HG03432 (cell line): ENCODE measurements at regions not wholly inside any gene's neighbourhood (a gene's known extent, or its start where the extent isn't known, plus 50 kb on each side); places are given as distances from the start of the nearest gene placed in this dataset.

Source experiments
- ATAC-seq: cut with Tn5 transposase; IDR thresholded peaks from one replicate; pipeline ENCODE4 v1.9.1; 2021; ENCODE audit warnings: mild to moderate bottlenecking, moderate library complexity; ENCODE audit not compliant: unreplicated experiment

DNA sequence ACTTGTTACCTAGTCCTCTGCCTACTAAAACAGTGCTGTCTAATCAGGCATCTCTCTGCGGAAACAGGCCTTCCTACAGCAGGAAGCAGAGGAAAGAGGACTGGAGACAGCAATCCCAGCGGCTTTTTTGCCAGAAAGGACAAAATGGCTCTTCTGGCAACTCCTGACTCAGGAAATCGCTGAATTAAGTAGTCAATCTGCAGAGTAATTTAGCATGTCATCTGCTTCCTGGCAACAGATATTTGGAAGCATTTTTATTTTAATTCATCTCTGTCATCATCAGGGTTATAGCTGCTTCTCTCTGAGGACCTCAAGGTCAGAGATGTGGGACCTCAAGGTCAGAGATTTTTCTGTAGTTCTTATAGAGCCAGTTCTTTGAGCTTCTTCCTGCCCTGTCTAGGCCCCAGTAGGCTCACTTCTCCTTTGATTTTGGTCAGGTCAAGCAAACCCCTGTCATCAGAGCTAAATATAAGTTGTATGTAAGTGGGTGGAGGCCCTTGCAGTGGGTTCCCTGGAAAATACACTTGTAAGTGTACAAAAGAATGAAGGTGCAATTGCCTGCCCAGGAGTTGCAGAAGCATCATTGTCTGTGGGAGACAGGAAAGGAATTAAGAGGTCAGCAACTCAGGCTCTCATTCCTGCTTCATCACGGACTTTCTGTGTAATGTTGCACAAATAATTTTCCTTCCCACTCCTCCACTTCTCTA is 229.4 kb downstream of the ALDH8A1 start:
- no peak for ATAC-seq

DNA sequence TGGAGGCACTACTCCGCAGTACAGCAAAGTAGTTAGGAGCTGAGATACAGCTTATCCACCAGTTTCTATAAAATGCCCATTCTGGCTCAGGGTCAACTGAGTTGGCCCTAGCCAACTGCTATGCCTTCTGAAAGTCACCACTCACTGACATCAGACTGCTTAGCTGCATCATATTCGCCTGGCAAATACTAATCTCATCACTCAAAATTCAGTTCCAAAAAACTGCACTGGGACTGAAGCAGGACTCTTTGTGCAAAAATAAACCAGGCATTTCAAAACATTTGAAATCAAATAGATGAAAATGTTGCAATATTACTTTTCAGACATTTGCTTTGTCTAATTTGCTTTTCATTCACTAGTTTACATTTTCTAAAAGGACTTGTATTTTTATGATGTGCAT is 230.0 kb downstream of the ALDH8A1 start:
- no peak for ATAC-seq

DNA sequence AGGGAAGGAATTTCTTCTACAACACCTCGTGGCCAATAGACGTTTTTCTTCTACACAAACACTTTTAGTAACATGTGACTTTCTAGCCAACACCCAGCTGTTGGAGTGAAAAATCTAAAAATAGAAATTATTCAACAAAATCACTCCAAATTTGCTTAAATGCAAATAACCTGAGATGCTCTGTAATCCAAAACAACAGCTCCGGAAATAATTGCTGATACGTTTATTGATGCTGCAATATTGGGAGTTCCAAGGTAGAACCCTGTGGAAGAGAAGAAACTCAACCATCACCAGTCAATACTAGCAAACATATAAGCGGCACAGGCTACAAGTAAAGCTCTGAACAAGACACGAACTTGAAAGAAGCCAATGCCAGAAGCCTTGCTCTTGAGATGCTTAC is 230.6 kb downstream of the ALDH8A1 start:
- no peak for ATAC-seq

DNA sequence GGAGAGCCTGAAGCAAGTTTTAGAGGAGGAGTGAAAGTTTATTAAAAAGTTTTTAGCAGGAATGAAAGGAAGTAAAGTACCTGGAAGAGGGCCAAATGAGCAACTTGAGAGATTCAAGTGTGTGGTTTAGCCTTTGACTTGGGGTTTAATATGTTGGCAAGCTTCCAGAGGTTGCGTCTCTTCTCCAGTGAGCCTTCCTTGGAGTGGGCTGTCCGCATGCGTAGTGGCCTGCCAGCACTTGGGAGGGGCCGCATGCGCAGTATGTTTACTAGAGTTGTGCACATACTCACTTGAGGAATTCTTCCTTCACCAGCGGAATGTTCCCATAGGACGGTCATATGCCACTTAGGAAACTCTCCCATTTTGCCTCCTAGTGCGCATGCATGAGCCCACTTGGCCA is 235.2 kb downstream of the ALDH8A1 start:
- ATAC-seq, result no peak

DNA sequence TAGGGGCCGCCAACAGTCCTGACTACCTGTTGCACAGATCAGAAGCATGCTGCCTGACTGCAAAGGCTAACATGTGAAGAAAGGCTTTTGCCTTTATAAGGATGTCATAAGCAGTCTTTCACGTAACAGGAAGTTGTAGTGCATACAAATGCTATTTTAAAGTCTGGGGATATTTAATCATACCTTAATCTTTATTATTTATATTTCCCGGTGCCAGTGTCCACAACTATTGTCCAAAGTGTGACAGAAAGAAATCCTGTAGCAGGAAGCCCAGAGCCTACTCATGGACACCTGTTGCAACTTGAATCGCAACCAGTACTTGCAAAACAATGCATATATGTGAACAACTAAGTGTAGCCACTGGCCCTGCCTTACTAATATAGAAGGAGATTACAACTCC is 235.8 kb downstream of the ALDH8A1 start:
- ATAC-seq, result no peak

DNA sequence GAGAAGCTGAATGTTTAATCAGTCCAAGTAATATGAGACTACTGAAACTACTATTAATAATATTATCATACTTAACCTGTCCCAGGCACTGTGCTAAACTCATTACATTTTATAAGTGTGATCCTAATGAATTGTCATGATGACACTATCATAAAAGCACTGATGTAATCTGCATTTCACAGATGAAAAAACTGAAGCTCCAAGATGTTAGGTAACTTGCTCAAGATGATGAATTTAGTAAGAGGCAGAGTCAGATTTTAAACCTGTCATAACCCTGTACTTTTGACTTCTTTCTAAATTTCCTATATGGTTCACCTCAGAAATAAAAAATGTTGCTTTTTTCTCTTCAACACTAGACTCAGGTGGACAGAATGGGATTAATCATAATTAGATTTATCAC is 237.6 kb downstream of the ALDH8A1 start:
- ATAC-seq, result no peak

DNA sequence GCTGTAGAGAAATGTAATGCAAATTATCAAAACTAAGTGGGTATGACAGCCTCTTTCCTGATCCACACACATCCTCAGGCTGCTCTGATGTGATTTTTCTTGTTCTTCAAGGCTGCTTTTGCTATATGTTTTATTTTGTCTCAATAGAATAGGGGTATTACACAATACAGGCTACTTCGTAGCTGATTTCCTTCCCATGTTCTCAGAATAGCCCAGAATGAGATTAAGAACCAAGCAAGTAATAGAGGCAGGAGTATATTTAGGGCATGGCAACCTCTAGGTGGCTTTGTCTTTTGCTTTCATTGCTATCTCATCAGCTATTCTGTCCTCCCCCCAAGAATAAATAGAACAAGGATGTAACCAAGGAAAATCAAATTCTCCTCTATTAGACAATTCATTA is 241.8 kb downstream of the ALDH8A1 start:
- no peak for ATAC-seq

DNA sequence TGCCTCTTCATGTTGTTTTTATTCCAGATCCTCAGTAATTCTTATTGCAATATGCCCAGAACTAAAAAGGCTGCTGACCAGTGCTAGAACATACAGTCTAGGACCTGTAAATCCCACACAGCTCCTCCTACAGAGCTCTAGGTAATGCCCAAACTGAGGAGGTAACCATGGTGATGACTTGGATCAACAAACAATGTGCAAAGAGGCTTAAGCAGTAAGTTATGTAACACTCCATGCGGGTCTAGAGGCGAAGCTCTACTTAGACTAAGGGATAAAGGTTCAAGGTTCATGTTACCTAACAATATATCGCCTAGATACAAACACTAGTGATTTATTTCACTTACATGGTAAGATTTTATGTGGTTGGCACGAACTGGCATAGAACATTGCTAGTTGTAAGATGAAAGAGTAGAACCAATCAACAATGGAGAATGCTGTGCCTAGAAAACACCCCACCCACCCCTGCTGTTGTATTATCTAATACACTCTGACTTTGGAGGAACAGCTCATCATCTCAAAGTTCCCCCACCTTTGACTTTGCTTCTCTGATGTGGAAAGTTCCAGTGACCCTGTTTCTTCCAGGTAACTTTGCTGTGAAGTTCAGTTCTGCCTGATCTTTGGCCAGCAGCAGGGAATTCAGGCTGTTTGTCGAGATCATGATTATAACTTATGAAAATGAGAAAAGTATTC is 242.4 kb downstream of the ALDH8A1 start:
- no peak for ATAC-seq

DNA sequence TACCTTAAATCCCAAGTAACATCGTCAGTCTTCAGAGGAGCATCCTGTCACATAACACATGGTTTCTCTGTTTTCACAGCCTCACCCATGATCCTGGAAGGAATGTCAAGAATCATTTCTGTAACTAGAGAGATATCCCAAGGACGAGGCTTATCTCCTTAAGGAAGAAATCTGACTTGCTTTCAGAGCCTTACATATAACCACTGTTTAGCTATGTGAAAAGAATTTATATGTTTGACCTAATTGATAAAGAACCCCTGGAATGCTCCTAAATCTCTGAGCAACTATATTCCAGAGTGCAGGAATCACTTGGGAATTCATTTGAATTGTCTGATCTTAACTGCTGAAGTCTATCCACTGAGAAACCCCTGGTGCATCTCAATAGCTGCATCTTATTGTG is 243.1 kb downstream of the ALDH8A1 start:
- no peak for ATAC-seq

DNA sequence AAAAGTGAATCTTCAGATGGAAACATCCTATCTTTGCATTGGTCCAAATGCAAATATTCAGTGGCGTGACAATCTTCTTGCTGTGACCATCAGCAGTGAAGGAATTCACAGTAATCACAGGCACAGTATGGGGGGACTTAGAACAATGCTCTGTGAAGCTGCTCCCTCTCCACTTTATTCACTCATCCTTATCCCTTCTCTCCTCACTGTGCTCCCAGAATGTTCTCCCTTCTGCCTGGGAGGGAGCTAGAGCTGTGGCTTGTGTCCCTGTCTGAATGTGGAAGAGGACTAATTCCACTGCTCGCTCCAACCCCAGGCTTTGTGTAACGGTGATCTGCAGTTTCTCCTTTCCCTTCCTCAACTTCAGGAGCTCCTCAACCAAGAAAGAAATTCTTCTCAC is 243.7 kb downstream of the ALDH8A1 start:
- ATAC-seq, result no peak

DNA sequence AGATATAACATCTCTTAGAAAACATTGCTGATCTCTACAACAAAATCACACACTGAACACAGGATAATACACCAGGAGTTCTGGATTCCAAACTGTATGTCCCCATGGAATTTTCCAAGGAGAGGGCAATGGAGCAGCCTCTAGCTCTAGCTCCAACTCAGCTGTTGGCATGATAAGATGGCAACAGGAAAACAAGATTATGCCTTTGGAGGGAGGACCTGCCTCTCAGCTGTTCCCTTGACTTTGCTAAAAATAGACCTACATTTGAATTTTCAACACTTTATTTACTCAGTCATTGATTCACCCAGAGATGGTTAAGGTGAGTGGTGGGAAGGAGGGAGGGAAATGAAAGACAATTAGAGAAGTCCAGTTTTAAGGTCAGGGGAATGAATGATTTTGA is 246.7 kb downstream of the ALDH8A1 start:
- ATAC-seq, result no peak

DNA sequence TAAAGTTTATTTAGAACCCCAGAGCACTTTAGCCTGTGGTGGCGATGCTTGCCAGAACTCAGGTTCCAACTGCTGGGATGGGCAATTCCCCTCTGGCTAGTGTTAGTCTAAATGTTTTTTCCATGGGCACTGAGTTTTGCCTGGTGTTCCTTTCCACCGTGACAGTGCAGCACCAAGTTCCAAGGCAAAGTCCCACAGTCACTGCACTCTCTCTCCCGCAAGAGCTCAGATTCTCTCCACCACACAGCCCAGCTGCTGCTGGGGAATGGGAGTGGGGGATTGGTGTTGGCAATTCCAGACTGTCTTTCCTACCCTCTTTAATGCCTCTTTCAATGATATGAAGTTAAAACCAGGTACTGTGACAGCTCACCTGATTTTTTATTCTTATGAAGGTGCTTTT is 247.6 kb downstream of the ALDH8A1 start:
- no peak for ATAC-seq

DNA sequence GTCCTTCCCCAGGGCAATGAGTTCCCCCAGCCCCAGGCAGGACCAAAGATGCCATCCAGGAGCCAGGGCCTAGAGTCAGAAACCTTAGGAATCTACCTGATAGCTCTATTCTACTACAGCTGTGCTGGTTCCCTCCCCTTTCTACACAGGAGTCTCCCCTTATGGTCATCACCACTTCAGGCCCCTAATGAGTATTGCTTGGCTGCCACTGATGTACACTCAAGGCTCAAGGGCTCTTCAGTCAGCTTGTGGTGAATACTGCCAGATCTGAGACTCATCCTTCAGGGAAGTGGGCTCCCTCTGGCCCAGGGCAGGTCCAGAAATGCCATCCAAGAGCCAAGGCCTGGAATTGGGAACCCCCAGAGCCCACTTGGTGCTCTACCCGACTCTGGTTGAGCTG is 248.6 kb downstream of the ALDH8A1 start:
- ATAC-seq, result no peak

DNA sequence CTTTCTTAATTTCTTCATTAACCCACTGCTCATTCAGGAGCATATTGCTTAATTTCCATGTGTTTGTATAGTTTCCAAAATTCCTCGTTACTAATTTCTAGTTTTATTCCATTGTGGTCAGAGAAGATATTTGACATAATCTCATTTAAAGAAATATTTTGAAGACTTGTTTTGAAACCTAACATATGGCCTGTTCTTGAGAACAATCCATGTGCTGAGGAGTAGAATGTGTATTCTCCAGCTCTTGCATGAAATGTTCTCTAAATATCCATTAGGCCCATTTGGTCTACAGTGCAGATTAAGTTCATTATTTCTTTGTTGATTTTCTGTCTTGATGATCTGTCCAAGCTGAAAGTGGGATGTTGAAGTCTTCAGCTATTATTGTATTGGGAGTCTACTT is 251.7 kb downstream of the ALDH8A1 start:
- ATAC-seq, result no peak

DNA sequence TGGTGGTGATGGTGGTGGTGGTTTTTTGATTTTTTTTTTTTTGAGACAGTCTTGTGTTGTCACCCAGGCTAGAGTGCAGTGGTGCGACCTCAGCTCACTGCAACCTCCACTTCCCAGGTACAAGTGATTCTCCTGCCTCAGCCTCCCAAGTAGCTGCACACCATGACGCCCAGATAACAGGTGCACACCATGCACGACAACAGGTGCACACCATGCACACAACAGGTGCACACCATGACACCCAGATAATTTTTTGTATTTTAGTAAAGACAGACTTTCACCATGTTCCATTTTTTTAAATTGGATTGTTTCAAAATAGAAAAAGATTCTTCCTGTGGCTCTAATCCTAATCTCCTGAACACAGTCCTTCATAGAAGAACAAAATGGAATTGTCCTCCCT is 257.9 kb downstream of the ALDH8A1 start:
- no peak for ATAC-seq

DNA sequence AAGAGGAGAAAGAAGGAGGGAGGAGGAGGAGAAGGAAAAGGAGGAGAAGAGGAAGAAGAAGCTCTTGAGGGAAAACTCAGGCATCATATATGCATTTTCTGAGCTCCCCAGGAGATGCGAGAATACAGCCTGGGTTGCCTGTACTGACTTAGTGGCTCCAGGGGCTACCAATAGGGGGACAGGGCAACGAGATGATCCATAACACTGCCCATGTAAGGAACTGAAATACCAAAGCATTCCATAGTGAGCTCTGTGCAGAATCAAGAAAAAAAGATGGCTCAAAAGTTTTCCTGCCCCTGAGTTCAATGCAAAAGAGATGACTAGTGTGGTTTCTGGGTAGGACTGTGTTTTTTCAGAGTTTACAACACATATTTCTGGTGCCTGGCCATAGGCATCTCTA is 258.7 kb downstream of the ALDH8A1 start:
- no peak for ATAC-seq

DNA sequence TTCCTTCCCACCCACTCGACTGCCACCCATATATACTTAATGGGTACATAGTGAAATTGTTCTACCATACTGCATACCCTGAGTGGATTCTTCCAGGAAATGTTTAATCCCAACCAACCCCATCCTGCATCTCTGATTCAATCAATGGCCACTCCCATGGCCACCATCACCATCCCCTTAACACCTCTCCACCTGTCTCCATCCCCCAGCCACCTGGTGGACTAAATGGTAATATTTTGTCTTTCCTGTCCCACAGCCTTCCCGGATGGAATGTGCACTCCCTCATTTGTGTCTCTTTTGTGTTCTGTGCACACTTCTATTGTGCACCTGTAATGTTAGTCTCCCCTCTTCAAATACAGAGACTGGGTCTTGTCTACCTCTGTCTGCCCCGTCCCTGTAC is 259.9 kb downstream of the ALDH8A1 start:
- ATAC-seq, result no peak

DNA sequence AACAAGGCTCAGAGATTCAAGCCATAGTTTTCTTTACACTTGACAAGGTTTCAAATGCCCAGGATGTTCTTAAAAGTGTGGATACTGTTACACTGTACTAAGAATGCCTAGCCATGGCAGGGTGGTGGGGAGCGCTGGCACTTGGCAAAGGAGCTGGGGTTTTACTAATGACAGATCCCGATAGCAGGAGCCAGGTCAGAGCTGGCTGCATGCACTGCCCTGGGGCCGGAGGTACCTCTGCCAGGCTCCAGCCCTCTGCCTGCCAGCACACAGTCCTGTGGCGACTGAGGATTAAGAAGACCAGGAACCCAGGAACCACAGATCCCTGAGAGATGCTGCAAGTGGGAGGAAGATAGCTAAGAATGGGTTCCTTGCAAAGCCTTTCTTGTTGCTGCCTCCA is 260.3 kb downstream of the ALDH8A1 start:
- ATAC-seq, result no peak

DNA sequence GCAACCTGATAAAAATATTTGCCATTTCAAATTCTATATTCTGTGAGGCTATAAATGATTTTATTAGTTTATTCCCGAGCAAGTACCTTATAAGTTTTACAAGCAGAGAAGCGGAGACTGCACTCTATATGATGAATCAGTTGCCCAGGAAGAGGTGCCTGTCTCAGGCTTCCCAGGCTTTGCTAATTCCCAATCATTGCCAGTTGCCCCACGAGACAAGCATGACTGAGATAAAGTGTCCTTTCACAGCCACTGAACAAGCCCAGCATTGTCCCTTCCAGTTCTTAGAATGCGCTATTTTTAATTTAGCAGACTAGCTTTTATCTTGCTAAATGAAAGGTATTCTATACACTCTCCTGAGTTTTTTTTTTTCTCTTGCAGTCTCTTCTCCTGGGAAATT is 260.7 kb downstream of the ALDH8A1 start:
- ATAC-seq, result no peak

DNA sequence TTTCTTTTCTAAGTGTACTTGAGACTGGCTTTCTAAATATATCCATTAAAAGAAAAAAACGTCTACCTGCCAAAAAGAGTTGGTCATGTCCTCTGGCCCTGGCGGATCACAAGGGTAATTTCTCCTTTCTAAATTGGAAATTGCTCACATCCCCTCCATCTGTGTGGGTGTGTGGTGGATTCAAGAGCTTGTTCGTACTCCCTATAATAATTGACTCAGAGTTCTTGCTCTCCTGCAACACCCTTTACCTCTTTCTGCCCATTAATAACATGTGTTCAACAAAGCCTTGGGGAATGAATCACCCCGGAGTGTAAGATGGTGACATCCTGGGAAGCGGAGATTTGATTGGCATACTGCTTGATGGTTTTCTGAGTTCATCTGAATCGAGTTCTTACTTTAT is 263.8 kb downstream of the ALDH8A1 start:
- no peak for ATAC-seq

DNA sequence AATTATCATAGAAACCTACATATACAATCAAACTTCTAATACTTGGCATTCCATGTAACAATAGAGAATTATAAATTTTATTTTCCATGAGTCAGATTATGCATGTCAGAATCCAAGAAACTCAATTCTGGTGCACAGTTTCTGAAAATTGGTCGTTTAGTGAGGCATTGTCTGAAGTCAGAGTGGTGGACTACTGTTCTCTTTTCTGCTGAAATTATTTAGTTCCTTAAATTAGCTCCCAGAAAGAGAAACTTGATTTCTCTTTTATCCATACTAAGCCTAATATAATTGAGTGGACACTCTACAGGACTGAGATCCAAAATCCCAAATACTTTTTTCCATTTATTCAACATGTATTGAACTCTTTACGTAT is 265.5 kb downstream of the ALDH8A1 start:
- no peak for ATAC-seq

DNA sequence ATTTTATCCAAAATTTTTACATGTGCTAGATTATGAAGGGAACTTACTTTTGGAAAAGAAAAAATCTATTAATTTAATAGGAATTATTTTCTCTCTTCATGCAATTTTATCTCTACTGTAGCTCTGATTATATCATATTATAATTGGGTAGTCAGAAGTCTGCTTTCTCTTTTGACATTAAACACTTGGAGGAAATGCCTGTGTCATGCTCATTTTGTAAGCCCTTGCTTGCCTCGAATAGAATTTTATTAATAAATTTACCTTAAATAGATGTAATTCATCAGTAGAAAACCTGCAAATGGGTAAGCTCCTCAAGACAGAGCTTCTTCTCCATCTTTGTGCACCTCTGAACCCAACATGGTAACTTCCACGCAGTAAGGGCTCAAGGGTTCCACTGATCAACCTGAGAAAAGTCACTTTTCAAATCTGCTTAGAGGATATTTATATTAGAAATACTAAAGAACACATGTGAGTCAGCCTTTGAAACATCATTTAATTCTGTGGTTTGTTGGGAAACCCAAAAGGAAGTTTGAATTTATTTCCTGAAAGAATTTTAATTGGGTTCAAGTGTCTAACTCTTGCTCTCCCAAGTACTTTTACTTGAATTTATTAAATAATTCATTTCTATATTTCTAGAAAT is 266.0 kb downstream of the ALDH8A1 start:
- ATAC-seq, result no peak
